ENCODE measurements at regions not wholly inside any gene's neighbourhood (a gene's known extent, or its start where the extent isn't known, plus 50 kb on each side); places are given as distances from the start of the nearest gene placed in this dataset.
A peak's percentile ranks its signal among the peaks of the same experiment; 100 is the strongest.

DNA sequence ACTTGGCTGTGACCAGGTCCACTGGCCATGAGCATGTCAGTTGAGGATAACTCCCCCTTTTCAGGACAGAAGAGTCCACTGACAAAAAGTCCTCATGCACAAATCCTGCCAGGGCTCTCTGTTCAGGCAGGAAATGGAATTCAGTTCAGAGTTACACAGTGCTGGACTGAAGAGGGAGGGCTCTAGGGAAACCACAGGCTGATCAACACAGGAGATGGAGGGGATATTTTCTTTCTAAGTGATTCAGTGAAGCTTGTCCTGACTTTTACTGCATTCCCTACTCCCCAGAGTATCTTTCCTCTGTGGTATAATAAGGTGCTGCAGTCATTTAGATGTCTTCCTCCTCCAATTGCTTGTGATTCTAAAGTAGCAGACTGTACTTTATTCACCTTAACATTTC is 335.5 kb upstream of the IGFBP7 start:
- no peak for DNase-seq

DNA sequence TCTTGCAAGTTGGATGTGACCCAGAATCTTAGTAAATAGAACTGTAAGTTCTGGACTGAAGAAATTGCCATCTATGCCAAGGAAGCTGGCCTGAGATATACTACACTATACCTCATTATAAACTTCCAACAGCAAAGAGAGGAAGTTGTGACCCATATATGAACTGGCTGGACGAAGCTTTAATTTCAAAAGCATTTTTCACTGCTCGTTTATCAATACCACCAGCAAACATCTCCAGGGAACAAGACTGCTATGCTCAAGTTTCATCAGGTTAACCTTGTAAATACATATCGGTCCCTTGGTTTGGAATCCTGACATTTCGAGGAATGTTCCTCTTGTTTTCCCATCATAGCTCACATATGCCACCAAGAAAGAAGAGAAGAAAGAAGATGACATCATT is 334.5 kb upstream of the IGFBP7 start:
- no peak for DNase-seq

DNA sequence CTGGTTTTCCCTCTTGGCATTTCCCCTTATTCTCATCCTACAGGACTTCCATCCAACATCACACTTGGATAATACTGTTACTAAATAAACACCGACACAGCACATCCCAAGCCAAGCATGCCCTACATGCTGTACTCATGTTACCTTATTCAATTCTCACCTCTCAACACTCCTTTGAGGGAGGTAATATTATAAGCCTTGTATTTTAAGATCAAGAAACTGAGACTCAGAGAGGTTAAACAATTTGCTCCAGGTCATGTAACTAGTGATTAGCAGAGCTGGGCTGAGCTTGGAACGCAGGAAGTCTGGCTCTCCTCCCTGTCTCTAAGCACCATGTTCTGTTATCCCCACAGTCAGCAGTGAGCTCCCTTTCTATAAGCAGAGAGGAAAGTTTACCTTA is 333.6 kb upstream of the IGFBP7 start:
- no peak for DNase-seq

- no peak for DNase-seq
Observed at GRCh38 chr4:57443308-57443707, 333.1 kb upstream of the IGFBP7 start.

DNA sequence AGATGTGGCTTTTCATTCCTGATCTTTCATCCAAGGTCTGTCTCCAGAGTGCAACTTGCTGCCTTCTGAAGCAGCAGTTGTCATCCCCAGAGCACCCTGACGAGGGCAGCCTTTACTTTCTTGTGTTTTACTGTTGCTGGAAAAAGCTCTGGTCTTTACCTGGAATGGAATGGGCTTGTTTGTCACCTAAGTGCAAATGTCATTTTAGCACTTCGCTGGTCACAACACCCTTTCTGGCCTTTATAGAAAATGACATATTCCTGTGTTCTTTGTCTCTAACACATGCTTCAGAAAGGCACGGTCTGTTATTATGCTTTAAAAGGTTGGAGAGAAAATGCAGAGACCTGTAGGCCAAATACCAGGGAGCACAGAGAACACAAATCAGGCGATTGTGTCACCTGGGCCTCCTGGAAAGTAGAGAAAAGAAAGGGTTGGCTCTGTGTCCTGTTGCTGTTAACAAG is 332.7 kb upstream of the IGFBP7 start:
- peak; percentile 18 for DNase-seq

DNA sequence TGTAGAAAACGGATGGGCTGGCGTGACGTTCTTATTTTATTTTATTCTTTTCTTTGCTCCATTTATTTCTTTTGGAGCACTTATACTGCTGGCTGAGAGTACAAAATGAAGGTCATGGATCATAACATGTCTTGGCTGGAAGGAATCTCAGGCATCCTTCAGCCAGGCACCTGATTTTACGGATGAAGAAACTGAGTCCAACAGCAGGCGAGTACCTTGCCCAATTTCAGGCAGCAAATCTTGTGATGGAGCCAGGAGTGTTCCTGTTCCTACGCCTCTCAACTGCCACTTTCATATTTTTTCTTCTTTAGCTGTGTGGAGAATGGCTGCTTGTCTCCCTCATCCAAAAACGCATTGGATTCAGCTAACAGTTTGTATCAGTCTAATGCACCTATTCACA is 332.1 kb upstream of the IGFBP7 start:
- DNase-seq = no peak

- DNase-seq = no peak
Observed at GRCh38 chr4:57437649-57438048, 327.5 kb upstream of the IGFBP7 start.

GRCh38 chr4:57435300-57435699 is 325.1 kb upstream of the IGFBP7 start:
- no peak for DNase-seq

DNA sequence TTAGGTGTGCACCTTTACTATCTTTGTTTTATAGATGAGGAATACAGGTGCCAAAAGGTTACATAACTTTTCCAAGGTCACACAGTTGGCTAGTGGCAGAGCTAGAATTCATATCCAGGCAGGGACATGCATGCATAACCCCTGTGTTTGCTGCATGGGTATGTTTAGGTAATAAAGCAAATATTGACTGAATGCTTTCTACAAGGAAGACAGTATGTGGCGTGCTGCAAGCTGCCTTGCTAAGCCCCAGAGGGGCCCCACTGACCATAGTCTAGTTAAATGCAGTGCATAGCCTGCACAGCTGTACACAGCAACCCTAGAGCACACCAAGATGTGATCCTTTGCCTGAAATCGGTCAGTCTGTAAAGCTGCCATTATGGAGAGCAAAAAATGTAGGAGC is 320.5 kb upstream of the IGFBP7 start:
- DNase-seq = no peak

DNA sequence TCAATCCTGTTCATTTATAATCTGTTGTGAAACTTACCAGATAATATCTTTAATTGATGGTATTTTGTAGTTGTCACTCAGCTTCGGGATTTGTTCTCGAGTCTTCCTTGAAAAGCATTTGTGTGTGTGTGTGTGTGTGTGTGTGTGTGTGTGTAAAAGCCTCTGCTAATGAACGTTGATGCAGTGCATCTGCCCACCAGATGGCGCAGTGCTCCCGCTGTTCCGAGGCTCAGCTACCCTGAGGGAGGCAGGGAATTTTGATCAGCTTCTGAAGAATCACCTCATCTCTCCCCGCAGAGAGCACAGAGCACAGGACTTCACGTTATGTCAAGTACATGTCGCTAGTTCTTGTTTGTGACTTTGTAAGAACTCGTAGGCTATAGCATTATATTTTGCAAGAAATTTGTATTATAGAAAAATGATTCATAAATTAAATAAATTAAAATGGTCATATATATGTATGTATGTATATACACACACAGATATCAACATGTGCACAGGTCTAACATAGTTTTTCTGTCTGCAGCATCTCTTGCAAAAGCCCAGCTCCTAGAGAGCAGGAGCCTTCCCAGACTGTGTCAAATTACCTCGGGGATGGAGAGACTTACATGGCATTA is 316.7 kb upstream of the IGFBP7 start:
- DNase-seq = peak; percentile 20

DNA sequence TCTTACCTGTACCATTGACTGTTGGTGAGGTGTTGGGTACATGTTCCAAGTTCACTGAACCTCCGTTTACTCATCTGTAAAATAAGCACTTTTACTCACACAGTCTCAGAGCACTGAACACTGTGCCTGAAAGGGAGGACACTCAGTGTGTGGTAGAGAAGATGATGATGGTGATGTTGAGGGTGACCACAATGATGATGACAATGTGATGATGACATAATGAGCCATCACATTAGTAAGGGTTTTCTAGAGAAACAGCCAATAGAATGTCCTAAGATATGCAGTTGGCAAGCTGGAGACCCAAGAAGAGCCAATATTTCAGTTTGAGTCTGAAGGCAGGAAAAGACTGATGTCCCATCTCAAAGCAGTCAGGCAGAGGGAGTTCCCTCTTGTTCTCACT is 315.4 kb upstream of the IGFBP7 start:
- DNase-seq = no peak

DNA sequence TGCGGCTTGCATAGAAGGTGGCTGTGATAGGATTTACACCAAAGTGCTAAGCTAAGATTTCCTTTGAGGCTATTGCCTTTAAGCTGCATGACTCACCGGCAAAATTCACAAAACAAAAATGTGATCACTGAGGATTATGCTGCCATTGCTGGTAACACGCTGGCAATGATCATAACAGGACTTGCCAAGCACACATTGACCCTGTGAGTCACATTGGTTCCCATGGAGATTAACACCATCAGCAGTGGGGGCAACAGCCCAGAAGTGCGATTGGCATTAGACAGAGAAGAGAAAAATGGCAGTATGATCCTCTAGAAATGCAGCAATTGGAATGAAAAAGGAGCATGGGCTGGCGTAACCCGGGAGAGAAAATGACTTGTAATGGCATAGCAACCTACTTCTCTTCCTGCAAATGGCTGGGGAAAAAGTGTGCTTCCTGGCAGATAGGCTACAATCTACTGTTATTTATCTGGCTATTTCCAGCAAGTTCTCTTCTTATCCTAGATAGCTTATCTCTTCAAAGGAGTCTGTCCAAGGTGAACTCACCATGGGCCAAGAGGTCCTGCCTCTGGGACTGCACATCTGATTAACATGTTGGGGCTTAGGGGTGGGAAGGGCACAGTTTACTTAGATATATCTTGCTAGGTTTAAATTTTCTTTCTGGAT is 314.2 kb upstream of the IGFBP7 start:
- DNase-seq = no peak

DNA sequence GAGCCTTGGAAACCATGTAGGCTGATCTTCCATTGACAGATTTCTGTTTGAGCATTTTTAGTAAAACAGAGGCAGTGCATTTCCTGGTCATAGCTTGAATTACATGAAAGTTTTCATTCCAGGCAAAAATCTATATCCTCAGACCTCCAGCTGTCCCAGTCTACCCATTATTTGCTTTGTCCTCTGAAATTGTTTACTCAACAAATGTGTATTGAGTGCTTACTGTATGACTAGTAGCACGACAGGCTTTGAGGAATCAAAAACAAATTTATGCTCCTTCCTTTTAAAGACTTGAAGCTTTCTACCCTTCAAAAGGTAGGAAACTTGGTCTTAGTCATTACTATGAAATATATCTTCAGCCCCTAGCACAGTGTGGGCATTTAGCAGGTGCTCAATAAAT is 307.9 kb upstream of the IGFBP7 start:
- DNase-seq = no peak

GRCh38 chr4:57412259-57413054 is 302.3 kb upstream of the IGFBP7 start:
- DNase-seq = no peak

DNA sequence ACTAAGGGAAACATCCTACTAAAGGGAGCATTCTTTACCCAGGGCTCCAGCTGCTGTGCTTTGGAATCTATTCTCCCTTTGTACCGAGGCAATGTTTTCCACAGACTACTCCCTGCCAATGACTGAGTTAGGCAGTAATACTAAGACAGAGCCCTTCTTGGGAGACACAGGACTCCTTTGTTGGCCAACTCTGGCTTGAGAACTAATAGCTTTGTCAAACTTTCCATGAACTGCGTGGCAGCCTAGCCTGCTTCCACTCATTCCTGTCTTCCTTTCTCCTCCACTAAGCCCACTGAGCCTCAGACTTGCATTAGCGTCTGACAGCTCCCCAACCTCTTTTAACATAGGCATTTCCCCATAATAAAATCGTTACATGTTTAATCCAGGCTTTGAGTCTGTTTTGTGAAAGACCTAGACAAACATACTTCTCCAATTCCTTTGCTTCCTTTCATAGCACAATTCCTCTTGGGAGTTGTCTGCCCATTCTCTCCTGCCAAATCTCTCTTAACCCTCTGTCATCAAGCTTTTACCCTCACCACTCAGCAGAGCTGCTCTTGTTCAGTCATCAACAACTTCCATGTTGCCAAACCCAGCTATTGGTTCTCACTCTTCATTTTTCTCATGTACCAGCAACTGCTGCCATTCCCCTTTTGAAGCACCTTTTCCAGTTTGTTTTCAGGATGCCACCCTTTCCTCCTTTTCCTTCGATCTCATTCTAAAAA is 300.3 kb upstream of the IGFBP7 start:
- no peak for DNase-seq

DNA sequence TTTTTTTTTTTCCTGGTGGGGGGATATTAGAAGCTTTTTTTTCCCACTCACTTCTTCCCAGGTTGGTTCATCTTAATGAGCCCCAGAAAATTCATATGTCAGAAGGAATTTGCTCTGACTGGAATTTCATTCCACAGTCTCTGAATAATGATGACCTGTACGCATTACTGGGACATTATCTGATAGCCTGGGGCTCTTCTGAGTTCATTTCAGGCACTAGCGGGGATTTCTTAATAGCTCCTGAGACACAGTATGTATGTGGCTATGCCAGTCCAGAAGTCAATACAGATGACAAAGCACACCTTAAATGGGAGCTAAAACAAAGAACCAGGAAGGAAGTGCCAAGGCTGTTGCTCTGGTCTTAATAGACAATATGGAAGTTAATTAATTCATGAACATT is 295.2 kb upstream of the IGFBP7 start:
- DNase-seq = no peak

GRCh38 chr4:57404483-57404882 is 294.3 kb upstream of the IGFBP7 start:
- no peak for DNase-seq

- DNase-seq = no peak
Observed at GRCh38 chr4:57403591-57403990, 293.4 kb upstream of the IGFBP7 start.

GRCh38 chr4:57401586-57401985 is 291.4 kb upstream of the IGFBP7 start:
- DNase-seq = no peak

DNA sequence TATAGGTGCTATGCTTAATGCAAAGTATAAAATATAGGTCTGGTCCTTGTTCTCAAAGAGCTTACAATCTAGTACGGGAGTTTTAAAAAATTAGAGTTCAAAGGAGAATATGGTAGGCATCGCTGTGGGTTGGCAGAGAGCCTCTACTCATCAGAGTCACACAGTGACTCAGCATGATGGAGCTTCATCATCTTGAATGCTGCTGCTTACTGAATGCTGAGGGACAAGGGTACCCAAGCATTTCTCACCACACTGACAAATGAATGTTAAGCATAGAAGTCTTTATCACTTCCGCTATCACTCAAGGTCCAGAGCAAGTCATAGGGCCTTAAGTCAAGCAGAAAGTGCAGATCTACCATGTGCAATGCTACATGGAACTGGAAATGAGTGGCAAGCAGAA is 268.6 kb upstream of the IGFBP7 start:
- DNase-seq = no peak

GRCh38 chr4:57374866-57375595 is 264.8 kb upstream of the IGFBP7 start:
- DNase-seq = no peak

GRCh38 chr4:57373991-57374390 is 263.8 kb upstream of the IGFBP7 start:
- DNase-seq = no peak

GRCh38 chr4:57371671-57372070 is 261.5 kb upstream of the IGFBP7 start:
- DNase-seq = no peak
